GM21786 (cell line): ENCODE measurements at regions not wholly inside any gene's neighbourhood (a gene's known extent, or its start where the extent isn't known, plus 50 kb on each side); places are given as distances from the start of the nearest gene placed in this dataset.

Source experiments
- ATAC-seq: cut with Tn5 transposase; IDR thresholded peaks from one replicate; pipeline ENCODE4 v1.9.1; 2021; ENCODE audit not compliant: unreplicated experiment

DNA sequence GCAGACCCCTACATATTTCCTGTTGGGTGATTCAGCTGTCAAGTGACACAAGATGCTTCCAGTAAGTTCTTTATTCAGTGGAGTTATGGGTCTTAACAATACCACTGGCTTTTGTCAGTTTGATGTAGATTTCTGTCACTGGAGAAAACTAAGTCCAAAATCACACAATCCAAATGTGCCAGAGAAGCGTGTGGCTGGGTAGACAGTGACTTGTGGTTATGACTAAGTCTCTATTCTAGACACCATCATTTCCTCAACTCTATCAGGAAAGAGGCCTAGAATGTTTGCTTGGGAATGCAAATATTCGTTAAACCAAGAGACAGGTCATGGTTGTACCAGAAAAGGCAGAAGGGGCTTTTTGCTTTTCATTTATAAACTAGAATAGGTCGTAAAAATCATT, 54.4 kb upstream of the HS3ST1 start:
- ATAC-seq: no peak

DNA sequence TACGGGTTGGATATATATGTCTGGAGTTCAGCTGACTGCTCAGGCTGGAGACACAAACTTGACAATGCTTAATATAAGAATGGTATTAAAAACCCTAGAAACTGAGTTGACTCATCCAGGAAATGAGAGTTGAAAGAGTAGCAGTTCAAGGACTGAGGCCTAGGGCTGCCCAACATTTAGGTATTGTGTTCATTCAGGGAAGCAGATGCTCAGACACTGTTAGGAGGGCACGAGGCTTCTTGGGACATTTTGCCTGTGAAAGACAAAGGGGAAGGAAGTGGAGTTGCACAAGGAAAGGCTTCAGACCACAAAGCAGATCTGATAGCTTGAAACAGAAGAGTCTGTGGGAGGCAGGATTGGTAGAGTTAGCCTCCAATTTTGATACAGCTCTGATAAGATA, 52.0 kb upstream of the HS3ST1 start:
- ATAC-seq: peak; percentile 81
